H4 (cell line): ENCODE measurements at regions not wholly inside any gene's neighbourhood (a gene's known extent, or its start where the extent isn't known, plus 50 kb on each side); places are given as distances from the start of the nearest gene placed in this dataset.

Experiments
- DNase-seq: peaks from one replicate; pipeline ENCODE4 v3.0.0-alpha.2; 2015; ENCODE audit warnings: low spot score

GRCh38 chr11:79906164-79906563 lies 465.3 kb upstream of the TENM4 start:
- DNase-seq: no peak

DNA sequence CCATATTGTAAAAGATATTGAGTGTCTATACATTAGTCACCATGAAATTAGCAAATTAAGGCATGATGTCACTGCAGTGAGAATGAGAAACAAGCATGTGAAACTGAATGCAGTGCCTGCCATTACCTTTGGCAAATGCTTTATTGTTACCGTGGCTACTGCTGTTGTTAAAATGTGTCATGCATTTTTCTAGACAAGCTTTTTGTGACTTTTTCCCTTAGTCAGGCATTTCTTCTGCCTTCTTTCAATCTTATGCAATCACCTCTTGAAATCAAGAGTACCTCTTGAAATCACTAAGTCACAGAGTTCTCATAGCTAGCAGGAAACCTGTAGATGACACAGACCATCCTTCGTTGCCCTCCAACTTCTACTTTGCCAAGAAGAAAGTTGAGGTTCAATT lies 461.7 kb upstream of the TENM4 start:
- DNase-seq: no peak

- no peak for DNase-seq
Measured at GRCh38 chr11:79897896-79898295, 457.1 kb upstream of the TENM4 start.

DNA sequence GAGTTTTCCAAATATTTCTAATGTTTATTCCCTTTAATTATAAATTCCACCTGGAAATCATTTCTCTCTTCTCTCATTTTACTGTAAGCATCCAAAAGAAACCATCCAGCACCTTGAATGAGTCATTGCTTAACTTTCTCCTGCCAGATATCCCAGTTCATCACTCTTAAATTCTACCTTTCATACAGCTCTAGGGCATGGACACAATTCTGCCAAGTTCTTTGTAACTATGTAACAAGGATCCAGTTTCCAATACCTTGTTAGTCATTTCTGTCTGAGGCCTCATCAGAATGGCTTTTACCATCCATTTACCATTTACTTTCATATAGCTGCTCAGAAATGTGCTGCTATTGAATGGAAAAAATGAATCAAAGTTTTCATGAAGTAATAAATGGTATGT lies 455.4 kb upstream of the TENM4 start:
- DNase-seq: no peak

DNA sequence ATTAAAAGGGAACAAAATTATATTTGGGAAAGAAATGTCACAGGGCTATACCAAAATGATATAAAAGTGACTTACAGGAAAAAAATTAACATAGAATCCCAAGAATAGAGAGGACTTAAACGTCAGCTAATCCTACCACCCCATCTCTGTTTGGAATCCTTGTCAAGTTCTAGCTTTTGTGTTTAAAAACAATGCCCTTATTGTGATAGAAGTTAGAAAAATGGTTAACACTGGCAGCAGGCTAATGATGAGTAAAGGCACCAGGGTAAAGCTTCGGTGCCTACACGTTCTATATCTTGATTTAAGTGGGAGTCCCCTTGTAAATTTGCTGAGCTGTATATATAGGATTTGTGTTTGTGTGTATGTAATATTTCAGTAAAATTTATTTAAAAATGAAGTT lies 453.3 kb upstream of the TENM4 start:
- DNase-seq: no peak

DNA sequence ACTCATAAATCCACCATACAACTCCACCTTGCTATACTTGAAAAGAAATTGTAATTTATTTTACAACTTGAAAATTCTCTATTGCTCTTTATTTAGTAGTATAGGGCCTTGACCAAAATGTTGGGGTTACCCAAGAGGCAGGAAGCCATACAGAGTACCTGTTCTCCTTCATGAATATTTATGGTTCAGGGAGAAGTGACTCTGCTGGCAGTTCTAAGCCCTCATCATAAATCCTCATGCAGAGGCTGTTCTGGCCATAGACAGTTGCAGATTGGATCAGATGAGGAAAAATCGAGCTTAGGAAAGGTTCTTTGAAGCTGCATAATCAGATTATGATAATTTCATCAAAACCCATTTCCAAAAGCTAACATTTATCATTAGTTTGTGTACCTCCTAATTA lies 449.4 kb upstream of the TENM4 start:
- DNase-seq: no peak

DNA sequence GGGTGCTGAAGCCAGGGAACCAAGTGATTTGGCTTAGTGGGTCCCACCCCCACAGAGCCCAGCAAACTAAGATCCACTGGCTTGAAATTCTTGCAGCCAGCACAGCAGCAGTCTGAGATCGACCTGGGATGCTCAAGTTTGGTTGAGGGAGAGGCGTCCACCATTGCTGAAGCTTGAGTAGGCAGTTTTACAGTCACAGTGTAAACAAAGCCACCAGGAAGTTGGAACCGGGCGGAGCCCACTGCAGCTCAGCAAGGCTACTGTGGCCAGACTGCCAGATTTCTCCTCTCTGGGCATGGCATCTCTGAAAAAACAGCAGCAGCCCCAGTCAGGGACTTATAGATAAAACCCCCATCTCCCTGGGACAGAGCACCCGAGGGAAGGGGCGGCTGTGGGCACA lies 424.1 kb upstream of the TENM4 start:
- DNase-seq: peak; percentile 4

DNA sequence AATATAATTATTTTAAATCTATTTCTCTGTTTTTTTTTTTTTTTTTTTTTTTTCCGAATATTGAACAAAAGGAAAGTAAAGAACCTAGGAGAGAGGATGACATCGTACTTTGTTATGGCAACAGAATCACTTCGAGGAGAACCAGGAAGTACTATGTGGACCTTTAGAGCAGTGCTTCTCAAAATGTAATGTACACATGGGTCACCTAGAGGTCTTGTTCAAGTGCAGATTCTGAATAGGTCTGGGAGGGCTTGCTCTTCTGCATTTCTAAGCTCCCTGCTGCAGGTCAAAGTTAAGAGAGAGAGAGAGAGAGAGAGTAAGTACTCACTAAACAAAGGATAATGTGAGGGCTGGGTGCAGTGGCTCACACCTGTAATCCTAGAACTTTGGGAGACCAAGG lies 419.5 kb upstream of the TENM4 start:
- DNase-seq: no peak

- no peak for DNase-seq
Measured at GRCh38 chr11:79857377-79858214, 416.8 kb upstream of the TENM4 start.

DNA sequence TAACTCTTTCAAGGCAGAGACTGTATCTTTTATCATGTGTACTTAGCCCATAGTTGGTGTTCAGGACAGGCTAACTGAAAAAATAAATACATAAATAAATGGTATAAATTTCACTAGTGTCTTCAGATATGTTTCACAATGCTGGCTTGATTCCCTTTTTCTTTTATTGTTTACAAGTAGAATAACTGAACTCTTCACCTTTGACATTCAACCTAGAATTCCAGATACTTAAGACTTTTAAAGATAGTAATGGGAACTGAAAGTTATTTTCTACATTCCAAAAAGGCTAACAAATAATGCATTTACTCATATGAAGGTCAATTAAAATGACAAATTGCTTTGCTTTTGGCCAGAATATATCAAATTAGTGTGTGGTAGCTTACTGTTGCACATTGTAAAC lies 411.3 kb upstream of the TENM4 start:
- DNase-seq: no peak

DNA sequence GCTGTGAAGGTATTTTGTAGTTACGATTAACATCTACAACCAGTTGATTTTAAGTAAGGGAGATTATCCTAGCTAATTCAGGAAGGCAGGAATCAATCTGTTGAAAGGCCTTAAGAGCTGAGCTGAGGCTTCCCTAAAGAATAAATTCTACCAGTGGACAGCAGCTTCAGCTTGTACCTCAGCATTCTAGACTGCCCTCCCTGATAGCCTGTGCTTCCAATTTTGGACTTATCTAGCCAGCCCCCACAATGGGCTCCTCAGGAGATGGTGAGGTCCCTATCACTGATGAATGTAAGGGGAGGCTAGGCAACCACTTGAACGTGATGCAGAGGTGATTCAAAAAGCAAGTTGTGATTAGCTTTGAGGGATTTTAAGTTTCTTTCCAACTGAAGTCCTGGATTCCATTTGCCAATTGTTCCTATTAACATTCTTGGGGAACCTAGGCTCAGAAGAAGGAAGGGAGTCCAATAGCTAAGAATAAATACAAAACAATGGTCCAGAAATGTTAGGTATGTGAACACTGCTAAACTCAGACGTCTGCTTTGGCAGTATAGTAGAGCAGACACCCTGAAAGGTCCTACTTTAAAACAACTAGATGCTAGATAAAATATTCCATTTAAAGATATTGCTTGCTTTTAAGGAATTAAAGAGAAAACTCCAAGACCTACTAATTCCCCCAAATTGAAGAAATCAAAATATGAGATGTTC lies 404.3 kb upstream of the TENM4 start:
- no peak for DNase-seq

DNA sequence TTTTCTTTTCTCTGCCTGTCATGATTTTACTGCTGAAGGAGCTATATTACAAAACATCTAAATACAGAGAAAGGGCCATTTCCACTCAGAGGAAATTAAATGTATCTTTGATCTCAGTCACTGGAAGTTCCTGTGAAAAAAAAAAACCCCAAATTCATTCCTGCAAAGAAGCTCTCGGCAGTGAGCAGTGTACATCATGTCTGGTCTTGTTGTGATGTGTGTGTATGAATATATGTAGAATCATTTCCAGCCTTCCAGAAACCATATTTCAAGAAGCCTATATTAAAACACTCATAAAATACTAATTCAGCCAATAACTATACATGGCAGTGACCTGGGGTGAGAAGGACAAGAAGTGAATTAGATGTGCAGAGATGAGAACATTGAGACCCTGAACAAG lies 393.2 kb upstream of the TENM4 start:
- no peak for DNase-seq

GRCh38 chr11:79830446-79830845 lies 389.6 kb upstream of the TENM4 start:
- DNase-seq: no peak

GRCh38 chr11:79829891-79830290 lies 389.1 kb upstream of the TENM4 start:
- no peak for DNase-seq

- no peak for DNase-seq
Measured at GRCh38 chr11:79822766-79823165, 381.9 kb upstream of the TENM4 start.

GRCh38 chr11:79813551-79813950 lies 372.7 kb upstream of the TENM4 start:
- DNase-seq: no peak

GRCh38 chr11:79809487-79809886 lies 368.7 kb upstream of the TENM4 start:
- no peak for DNase-seq

GRCh38 chr11:79807506-79807905 lies 366.7 kb upstream of the TENM4 start:
- no peak for DNase-seq

DNA sequence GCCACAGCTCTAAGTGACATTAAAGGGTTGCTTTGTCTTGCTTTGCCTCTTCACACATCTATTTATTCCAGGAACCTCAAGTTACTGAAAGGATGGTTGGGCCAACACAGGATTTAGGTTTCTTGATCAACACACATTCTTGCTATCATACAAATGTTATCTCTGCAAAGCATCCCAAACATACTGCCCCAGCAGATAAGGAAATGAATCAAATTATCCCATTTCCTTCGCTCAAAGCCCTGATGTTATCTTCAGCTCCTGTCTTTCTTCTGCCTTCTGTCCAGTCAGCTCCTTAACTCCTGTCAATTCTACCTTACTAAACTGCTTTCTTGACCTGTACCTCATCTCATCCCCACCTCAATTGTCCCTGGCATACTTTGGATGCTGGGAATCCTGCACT lies 355.9 kb upstream of the TENM4 start:
- DNase-seq: no peak

- DNase-seq: no peak
Measured at GRCh38 chr11:79794484-79795393, 353.9 kb upstream of the TENM4 start.

DNA sequence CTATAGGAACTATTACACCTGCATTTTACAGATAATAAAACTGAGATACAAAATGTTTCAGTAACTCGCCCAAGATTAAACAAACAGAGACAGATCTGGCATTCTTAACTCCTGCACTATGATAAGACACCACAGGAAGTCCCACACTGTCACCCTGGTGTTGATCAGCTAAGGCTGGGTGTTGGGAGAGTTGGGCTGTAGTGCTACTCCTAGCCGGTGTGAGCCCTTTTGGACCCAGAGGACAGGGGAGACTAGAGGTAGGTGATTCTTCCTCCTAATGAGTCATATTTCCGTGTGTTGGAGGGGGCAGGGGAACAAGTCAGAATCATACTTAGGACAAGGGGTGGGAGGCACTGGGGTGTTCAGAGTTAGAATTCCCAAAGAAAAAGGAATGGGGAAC lies 353.2 kb upstream of the TENM4 start:
- no peak for DNase-seq

GRCh38 chr11:79786961-79787360 lies 346.1 kb upstream of the TENM4 start:
- DNase-seq: no peak
